ENCODE measurements at regions not wholly inside any gene's neighbourhood (a gene's known extent, or its start where the extent isn't known, plus 50 kb on each side); places are given as distances from the start of the nearest gene placed in this dataset.

DNA sequence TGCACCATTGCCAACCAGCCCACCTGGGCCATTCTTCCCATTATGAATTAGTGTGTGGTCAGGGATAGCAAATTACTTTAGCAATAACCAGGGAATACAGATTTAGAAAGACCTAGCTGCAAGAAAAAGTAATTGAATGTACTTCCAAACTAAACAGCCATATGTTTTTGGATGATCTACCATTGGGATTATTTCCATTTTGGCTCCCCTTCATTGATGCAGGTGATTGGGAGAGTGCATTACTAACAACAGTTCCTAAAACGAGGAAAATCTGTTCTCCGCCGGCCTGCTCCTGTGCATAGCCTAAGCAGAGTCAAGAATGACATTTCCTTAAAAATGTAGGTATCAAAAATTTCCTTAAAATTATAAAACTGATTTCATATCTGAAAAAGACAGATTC, 58.5 kb downstream of the MAIP1 start:
- no peak for DNase-seq

DNA sequence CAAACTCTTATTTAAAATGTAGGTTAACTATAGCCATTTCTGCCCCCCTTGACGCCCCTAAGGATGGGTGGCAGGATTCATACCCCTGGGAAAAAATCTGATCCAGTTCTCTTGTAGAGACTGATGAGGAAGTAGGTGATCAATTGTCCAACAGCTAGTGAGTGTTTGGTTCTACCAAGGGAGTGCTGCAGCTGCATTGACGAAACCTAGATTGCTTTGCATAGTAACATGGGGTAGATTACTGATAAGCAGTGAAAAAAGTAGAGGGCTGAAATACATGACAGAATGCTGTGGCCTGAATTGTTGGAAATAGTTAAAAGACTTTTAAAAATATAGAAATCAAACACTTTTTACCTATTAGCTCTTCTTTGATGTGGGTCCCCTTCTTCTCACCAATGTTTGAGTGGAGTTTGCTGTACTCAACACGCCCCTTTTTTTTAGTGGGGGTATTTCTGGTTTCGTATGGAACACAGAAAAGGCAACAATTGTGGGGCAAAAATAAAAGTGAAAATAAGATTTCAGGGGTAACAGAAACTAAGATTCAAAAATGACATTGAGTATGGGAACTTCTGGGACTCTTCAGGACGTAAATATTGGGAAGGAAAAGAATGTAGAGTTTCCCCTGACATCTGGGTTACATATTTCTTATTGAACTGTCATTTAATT, 66.2 kb downstream of the MAIP1 start:
- no peak for DNase-seq

DNA sequence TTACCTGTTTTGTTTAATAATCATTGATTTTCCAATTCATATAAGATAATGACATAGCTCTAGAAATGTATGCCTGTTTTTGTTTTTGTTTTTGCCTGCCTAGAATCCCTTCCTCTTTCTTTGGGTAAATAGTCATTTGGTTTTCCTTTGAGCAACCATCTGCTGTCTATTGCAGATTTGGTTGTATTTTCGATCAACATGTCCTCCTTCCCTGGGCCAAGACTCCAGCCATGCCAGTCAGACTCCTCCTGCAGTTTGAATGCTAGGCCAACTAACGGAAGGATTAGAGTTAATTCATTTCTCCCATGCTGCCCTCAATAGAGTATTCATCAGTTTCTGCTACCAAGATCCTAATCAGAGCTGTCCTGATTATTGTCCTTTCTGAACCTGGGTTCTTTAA, 67.1 kb downstream of the MAIP1 start:
- DNase-seq: no peak

DNA sequence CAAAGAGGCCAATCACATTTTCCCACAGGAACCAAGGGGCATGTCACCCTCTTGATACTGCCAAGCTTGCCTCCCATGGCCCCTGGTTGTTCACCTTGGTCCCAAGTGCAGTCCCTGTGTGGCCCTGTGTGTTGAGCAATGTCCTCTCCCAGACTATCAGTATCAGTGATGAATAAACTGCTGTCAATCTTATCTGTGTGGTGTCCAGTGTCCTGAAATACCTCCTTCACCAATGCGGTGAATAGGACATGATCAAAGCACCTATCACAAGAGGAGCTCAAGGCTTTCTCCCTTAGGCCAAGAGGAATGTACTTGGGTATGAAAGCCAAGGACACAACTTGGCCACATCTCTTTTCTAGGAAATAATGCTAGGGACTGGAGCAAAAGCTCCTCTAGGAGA, 68.2 kb downstream of the MAIP1 start:
- no peak for DNase-seq

DNA sequence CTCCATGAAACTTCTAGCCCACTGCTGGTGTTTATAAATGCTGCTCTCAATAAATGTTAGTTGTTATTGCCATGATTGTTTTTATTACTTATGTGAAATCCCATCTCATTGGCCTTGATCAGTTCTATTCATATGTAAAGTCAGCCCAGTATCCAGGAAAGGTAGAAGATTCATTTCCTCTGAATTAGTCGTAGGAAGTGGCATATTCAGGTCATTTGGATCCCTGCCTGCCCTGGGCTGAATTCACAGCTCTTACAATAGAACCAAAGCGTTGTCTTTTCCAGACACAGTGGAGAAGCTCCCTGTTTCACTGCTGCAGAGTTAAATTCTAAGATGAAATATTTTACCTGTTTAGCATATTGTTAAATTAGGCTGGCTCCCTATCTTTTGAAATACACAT, 70.3 kb downstream of the MAIP1 start:
- DNase-seq: no peak

DNA sequence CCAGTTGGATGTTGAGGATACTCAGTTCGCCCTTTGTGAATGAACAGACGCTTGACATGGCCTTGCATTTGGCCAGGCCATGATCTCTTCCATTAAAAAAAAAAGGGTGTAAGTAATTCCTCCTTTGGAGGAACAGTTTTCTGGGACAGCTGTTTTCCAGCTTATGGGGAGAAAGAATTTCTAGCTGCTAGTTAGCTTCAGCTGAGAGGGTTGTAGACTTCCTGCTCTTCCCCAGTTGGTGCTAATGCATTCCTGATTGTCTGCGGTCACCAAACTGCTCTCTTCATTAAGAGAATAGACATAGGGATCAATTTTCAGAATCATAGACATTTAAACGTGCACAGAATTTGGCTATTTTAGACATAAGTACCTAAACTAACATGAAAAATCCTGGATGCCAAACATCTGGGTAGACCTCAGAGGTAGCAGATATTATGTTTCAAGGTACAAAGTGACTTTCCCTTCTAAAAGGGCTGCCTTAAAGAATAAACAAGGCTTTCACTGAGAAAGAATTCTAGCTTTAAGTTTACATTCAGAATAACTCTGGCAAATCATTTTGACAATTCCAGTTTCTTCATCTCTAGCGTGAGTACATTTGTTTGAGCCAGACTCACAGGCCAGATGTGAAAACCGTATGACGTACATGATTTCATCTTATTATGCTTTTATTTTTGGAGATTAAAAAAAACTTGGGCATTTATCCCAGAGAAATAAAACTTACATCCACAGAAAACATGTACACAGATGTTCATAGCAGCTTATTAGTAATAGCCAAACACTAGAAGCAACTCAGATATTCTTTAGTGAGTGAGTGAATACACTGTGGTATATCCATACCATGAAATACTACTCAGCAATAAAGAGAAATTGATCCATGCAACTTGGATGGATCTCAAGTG, 71.2 kb downstream of the MAIP1 start:
- DNase-seq: no peak

DNA sequence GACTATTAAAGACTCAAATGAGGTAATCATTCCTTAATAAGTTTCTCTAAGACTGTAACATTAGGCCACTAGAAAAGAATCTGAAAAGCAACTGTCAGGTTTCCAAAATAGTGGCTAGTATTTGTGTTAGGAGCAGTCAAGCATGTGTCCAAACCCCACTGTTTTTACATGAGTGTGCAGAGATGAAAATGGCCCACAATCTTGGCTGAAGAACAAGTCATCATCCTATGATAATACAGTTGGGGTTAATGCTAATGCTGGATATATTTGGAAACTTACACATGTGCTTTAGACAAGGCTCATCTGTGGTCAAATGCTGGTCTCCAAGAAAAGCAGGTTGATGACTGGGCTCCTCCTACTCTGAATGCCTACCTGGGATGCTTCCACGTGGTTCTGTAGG, 73.6 kb downstream of the MAIP1 start:
- DNase-seq: no peak

DNA sequence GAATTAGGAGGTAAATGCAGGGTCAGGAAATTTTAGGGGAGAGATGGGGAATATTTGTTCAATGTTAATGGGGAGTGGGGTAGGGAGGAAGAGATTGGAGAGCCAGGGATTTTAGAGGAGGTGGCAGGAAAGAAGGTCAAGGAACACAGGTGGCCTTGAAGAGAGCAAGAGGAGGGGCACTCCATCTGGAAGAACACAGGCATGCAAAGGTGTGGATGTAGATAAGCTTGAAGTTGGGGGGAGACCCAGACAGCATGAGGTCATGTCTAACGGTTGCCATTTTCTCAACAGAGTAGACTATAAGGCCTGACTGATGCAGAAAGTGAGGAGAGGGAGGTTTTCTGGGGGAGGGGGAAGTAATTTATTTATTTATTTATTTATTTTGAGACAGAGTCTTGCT, 77.5 kb downstream of the MAIP1 start:
- DNase-seq: no peak

DNA sequence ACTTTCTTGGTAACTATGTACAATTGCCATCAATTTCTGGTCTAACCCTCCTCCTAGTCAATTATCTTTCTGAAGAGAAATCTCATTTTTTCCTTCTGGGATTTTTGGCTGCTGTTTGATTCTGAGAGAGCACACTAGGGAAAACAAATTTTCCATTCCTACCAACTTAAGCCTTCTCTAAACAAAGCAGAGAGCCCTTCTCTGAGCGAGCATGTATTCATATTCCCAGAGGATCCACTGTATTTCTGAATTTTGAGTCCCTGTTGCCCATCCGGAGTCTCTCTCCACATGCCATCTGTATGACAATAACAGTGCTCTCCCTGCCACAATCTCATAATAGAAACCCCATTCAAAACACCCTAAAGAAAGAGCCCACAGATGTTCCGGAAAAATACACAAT, 78.5 kb downstream of the MAIP1 start:
- DNase-seq: no peak

DNA sequence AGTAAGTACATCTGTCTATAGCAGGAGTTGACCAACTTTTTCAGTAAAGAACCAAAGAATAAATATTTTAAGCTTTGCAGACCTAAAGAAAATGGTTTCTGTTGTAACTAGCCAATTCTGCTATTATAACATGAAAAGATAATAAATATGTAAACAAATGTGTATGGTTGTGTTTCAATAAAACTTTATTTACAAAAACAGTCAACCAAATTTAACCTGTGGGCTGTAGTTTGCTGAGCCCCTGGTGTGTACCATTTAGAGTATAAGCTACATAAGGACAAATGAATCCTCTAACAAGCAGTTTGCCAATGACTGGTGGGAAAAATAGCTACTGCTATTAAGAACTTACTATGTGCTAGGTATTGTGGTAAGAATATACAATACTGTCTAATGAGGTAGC, 79.4 kb downstream of the MAIP1 start:
- DNase-seq: no peak

DNA sequence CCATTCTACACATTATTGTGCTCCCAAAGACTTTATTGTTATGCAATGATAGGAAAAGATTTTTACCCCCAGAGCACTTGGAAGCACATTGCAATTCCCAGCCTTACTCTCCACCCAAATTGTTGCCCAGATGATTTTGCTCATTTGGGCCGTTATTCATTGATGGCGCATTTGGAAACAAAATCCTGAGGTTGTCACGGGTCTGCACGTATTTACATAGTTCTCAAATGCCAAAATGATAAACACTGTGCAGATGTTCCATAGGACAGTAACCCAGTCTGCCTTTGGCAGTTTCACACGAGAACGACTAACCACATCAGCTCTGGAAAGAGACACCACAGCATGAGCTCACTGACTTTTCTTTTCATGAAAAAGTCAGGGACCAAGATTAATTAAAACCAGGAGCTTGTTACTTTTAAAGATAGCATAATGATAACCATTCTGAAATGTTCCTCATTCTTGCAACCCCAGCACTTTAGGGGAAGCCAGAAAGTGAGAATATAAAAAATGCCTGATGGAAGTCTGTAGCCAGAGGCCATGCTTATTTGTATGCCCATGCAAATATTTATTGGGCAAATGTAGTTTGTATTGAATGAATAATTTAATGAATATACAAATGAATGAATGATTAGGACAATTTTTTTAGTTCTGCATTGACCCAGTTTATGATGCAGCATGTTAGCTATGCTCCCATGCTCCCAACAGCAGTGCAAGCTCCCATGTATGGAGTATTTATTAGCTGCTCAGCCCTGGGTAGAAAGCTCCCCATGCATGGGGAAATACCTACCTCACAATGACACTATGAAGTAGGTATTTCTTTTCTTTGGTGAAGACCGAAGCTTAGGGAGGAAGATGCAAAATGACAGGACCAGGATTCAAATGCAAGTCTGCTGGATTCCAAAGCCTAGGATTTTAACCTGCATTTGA, 84.6 kb downstream of the MAIP1 start:
- DNase-seq: no peak

DNA sequence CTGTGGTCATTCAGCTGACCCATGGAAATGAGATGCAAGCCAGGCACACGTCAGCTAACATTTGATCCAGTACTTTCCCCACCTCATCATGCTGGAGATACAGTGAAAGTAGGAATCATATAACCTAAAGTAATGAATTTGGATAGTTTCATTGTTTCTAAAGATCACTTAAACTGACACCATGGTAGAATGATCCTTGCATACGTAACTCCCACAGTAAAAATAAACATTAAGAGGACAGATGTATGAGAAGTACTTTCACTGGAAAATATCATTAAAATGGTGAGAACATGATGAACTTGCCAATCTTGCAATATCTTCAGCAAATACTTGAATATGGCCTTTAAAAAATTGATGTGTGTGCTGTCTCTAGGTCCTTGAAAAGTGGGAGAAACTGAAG, 85.4 kb downstream of the MAIP1 start:
- DNase-seq: no peak

DNA sequence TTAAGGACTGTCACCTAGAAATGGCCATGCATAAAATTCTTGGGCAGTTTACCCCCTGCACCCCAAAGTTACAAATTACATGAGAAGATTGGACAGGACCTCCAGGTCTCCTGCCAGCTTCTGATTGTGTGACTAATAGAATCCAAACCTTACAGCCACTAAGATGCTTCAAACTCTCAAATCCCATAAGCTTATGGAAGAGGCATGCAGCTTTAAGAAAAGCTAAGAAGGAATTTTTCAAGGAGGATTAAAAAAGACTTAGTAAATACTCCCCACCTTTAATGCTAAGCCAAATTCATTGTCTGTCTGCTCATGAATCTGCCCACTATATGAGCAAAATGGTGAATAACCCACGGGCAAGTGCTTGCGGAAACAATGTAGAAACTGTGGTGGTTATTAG, 86.3 kb downstream of the MAIP1 start:
- DNase-seq: no peak

DNA sequence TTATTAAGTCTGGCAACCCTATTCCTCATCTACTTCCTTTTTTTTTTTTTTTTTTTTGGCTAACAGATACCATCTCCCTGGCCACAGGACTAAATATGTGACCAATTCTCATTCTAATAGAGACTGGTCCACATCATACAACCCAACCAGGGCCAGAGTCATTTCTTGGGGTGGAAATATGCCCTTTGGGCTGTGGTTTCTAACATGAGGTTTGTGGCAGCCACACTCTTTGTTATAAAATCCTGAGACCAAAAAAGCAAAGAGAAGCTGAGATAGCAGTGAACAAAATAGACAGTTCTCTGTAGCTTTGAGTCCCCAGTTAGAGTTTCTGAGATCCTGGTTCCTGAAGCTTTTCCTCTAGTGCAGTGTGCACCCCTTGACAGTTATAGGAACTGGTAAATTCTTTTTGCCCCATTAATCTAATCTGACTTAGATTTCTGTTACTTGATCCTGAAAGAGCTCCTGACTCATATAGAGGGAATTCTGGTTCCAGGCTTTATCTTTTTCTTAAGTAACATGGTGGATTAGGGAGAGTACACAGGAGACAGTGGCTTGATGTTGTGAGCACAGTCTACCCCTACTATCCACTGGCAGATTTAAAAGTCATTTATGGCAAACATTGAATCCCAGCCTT, 86.8 kb downstream of the MAIP1 start:
- DNase-seq: no peak

DNA sequence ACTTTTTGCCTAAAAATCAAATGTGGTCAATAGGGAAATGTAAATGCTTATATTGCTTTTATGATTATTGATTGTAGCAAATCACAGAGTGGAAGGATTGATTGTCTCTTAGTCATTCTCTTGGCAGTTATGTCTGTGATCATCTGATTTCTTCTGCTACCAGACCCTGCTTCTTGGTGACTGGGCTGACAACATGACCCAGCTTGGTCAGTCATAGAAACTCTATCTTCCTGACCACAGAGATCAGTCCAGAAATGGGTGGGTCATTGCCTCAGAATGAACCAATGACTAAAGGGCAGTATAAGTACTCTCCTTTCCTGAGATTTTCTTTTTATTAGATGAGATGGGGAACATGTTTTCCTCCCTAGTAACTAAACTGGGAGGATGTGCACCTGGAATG, 87.6 kb downstream of the MAIP1 start:
- no peak for DNase-seq

DNA sequence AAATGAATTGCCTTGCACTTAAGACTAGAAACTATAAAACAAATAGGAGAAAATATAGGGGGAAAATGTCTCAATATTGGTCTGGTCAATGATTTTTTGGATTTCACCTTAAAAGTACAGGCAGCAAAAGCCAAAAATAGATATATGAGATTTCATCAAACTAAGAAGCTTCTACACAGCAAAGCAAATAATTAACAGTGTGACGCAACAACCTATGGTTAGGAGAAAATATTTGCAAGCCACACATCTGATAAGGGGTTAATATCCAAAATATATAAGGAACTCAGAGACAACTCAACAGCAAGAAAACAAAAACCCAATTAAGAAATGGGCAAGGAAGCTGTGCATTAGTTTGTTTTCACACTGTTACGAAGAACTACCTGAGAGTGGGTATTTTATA, 89.1 kb downstream of the MAIP1 start:
- DNase-seq: no peak

DNA sequence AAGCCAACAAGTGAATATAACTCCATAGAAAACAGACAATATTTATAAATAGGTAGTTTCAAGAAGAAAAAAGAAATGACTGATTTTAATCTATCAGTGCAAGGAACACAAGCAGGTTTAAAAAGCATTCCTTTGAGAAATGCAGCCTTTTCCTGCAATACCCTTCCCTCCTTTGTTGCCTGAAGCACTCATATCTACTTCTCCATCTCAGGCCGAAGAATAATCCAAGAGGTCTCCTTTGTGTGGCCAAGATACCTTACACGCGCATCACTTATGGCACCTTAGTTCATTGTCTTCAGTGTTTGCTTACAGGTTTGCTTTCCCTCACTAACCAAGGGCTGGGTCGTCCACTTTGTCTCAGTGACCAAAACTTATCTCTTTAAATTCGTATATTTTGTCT, 93.0 kb downstream of the MAIP1 start:
- no peak for DNase-seq

DNA sequence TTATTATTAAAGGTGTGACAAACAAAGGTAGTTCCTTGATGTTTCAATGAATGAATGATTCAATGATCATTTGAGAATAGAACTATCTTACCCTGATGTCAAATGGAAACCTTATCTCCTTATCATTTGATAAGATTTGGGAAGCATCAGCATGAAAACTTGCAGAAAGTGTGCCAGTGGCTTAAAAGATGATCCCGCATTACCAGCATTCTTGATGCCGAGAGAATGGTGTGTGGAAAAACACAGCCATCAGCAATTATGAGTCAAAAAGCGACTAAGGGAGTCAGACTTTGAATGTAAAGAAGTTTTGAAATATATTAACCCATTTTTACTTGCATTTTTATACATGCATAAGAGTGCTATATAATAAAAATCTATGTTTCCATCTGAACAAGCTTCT, 93.7 kb downstream of the MAIP1 start:
- DNase-seq: no peak

DNA sequence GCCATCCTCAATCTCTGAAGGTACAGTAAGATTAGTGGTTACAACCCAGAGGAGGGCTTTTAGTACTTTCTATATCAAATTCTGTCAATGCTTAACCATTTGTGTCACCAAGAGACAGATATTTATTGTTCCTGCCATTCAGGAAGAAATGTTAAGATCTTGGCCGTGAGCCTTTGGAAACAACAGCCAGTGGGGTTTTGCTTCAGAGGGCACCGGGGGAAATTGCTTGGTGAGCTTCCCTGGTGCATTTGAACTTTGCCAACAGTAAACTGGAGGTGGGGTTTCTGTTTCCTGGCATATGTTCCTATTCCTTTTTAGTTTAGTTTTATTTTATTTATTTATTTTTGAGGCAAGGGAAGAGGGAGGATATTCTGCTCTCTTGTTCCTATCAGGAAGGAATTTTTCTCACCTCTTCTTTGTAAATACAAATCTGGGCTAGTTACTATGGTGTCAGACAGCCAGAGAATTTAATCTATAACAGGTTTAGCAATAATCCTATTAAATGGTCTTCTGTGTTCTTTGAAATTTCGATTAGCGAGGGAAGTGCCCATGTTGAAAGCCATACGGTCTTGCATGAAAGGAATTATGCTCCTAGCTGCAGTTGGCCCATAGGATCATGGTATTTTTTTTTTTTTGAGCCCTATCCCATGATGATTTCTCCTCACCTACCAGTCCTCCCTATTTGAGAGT, 95.7 kb downstream of the MAIP1 start:
- no peak for DNase-seq

DNA sequence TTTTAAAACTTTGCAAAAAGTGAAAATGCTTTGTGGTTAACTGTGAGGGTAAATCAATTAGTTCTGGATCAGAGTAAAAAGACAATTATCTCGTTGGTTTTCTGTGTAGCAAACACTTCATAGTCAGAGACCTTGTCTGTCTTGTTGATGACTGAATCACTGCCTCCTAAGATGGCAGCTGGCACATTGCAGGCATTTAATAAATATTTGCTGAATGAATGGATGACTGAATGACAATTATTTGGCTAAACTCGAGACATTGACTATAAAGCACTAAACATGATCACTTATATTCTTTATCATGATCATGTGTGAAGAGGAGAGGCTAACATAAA, 96.2 kb downstream of the MAIP1 start:
- no peak for DNase-seq

DNA sequence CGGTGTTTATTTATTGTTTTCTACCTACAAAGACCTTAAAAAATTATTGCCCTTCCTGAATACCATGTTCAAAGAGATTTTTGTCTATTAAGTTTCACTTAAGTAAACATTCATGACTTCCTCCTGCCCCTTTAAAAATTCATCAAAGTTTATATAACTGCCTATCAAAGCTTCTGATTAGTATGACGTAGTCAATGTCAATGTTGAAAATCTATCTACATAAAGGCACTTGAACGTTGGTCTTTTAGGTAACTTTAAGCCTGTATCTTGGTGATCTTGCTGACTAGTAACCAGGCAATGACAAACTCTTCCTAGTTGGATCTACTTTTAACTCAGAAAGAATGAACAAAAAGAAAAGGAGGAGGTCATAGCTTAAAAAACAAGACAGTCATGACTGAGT, 97.2 kb downstream of the MAIP1 start:
- DNase-seq: no peak

DNA sequence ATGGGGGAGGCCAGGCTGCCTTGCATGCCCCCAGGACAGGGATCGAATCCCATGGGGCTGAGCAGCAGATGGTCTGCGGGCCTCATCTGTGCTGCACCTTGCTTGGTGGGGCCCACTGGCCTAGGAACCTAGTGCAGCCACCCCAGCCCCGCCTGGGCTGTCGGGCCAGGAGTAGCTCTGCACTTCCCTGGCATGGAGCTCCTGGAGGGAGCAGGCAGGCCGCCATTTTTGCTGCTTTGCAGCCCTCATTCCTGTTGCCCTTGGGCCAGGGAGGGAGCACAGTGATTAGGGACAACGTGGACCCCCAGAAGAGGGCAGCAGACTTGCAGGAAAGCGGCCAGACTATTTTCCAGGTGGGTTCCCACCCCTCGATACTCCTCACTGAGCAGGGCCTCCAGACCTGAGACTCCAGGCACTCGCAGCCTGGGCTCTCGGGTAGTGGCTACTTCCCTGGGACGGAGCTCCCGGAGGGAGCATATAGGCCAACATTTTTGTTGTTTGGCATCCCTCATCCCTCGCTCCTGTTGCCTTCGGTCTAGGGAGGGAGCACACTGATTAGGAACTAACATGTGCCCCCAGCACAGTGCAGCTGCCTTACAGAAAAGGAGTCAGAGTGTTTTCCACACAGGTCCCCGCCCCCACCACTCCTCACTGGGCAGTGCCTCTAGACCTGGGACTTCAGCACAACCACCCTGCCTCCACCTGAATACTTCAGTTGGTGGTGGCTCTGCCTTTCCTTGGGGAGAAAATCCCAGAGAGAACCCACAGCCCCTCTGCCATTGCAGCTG, 99.5 kb downstream of the MAIP1 start:
- DNase-seq: no peak

Measured in T1000 (cell line).